Mucosa of descending colon (tissue), 3 donors: ENCODE measurements at regions not wholly inside any gene's neighbourhood (a gene's known extent, or its start where the extent isn't known, plus 50 kb on each side); places are given as distances from the start of the nearest gene placed in this dataset.

ENCODE experiments used
- ATAC-seq: fragments of 200-7000 bp; cut with Tn5 transposase; one replicate; pipeline ENCODE4 v1.9.1; 2020; ENCODE audit warnings: mild to moderate bottlenecking, moderate library complexity
- DNase-seq, 3 donors: peaks; one replicate each; pipeline ENCODE4 v3.0.0-alpha.2; 2020
- H3K36me3 ChIP-seq: fragments of 200-600 bp; one replicate; pipeline ENCODE4 v1.8.0; 2021; ENCODE audit warnings: low read depth, mild to moderate bottlenecking
- H3K4me1 ChIP-seq: fragments of 200-600 bp; one replicate; pipeline ENCODE4 v1.8.0; 2021; ENCODE audit warnings: low read depth, mild to moderate bottlenecking
- H3K4me3 ChIP-seq: fragments of 200-600 bp; one replicate; pipeline ENCODE4 v1.8.0; 2021; ENCODE audit warnings: mild to moderate bottlenecking
- H3K9me3 ChIP-seq: fragments of 200-600 bp; one replicate; pipeline ENCODE4 v1.8.0; 2021; ENCODE audit warnings: mild to moderate bottlenecking
- CTCF ChIP-seq: fragments of 200-600 bp; IDR thresholded peaks from one replicate; pipeline ENCODE4 v1.8.0; 2022; ENCODE audit warnings: antibody characterized with exemption, mild to moderate bottlenecking
- intact Hi-C, 2 donors: fragments of 100-400 bp; cut with DNase I in 1 of 2; cut with micrococcal nuclease in 1 of 2; formaldehyde crosslinking; loops; one replicate each; pipeline versions ENCODE4 v1.11.0 to v1.11.1; 2022; cut with DNase I, micrococcal nuclease
- donor health status: DM: no; HTN: no; CAD: no; lungs with moderate emphysema.
- donor health status: DM: no; HTN: no; CAD: no.
- donor health status: DM: no; HTN: yes; CAD: no.

- Histone ChIP-seq H3K9me3 (no peaks in the 10 kb centered on the region), H3K36me3 (no peaks in the 10 kb centered on the region), H3K4me3 (no peak overlapping the region), H3K4me1 (no peaks in the 10 kb centered on the region)
- no peak for DNase-seq
- no peak for ATAC-seq
- intact Hi-C loops = no loop called here
- no peak for TF ChIP-seq CTCF
Measured at GRCh38 chr7:153444641-153445040, 607.6 kb upstream of the DPP6 start.

- ATAC-seq (no peak), DNase-seq (no peak)
- intact Hi-C loops = no loop called here
- TF ChIP-seq CTCF = no peak
- Histone ChIP-seq H3K4me1 (no peaks in the 10 kb centered on the region), H3K36me3 (no peaks in the 10 kb centered on the region), H3K4me3 (no peak overlapping the region), H3K9me3 (no peaks in the 10 kb centered on the region)
Measured at GRCh38 chr7:153445641-153446040, 606.6 kb upstream of the DPP6 start.

DNA sequence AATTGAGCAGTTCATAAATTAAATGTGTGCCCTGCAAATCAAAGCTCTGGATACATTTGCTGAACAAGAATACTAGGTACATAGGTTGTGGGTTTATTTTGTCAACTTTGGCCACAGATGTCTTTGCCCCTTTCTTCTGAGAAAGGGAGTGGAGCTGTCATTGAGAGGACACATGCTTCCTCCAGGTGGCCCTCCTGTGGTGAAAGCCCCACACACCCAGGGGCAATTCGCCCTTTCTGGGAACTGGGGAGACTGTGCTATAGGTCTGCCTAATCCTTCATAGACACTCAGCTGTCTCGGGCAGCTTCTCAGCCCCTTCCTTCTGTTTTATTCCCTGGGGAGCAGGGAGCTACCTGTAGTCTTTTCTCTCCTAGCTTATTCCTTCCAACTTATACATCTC is 605.7 kb upstream of the DPP6 start:
- DNase-seq (no peak), ATAC-seq (no peak)
- H3K4me3 ChIP-seq = no peak overlapping the region
- no peak for TF ChIP-seq CTCF
- intact Hi-C loops = no loop called here
- no peaks in the 10 kb centered on the region for H3K36me3 ChIP-seq
- no peaks in the 10 kb centered on the region for H3K4me1 ChIP-seq
- H3K9me3 ChIP-seq = no peaks in the 10 kb centered on the region

DNA sequence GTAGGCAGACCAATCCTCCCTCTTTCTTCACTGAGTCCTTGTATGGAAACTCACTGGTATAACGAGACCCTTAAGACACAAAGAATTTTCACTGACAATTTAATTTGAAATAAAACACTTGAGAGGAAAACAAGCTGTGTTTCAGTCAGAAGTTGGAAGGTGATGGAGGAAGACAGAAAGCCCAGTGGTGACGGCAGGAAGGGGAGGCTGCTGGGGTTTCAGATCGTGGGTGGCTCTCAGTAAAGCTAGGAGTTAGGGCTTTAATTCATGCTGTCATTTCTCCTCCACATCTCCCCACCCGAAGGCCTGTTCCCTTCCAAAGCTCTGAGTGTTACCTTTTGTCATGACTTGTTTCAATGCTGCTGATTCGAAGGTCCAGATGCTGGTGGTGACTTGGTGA is 605.2 kb upstream of the DPP6 start:
- TF ChIP-seq CTCF = no peak
- ATAC-seq = no peak
- intact Hi-C loops = no loop called here
- no peak for DNase-seq
- Histone ChIP-seq H3K9me3 (no peaks in the 10 kb centered on the region), H3K4me1 (no peaks in the 10 kb centered on the region), H3K4me3 (no peak overlapping the region), H3K36me3 (no peaks in the 10 kb centered on the region)

DNA sequence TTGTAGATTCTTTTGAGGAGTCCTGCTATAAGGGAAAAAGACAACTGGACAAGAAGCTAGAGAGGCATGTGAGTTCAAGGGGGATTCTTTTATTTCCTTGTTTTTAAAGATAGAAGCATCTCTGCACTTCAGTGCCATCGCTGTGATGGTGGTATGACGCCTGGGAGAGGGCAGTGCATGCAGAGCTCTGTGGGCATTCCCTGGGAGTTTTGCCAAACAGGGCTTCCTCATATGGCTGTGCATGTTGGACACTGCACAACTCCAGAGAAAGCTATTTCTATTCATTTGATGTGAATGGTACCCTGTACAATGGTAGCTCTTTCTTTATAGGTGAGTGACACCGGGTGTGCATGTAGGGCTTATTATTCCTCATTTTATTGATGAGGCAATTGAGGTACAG is 599.5 kb upstream of the DPP6 start:
- peaks cover 4% of the 10 kb centered on the region for H3K9me3 ChIP-seq
- no peak for ATAC-seq
- no peak for TF ChIP-seq CTCF
- no peaks in the 10 kb centered on the region for H3K36me3 ChIP-seq
- no peak overlapping the region for H3K4me3 ChIP-seq
- no peaks in the 10 kb centered on the region for H3K4me1 ChIP-seq
- DNase-seq = no peak
- intact Hi-C loops = no loop called here

DNA sequence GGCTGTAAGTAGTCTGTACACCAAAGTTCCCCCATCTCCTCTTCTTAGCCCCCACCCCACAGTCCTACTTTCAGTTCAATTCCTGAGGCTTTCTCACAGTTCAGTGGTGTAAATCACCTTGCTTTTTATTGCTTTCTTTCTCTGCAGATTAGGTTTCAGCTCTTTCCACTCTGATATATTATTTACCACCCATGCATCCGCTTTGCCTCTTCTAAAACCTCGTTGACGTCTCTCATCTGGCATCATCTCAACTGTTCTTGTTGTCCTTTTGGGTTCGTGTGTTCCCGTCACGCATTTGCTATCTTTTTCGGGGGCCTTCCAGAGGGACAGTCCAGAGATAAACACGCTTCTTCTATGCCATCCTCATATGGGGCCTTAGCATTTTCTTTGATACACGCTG is 597.9 kb upstream of the DPP6 start:
- intact Hi-C loops = no loop called here
- Histone ChIP-seq H3K9me3 (peaks cover 4% of the 10 kb centered on the region), H3K4me1 (no peaks in the 10 kb centered on the region), H3K4me3 (no peak overlapping the region), H3K36me3 (no peaks in the 10 kb centered on the region)
- DNase-seq (no peak), ATAC-seq (no peak)
- no peak for TF ChIP-seq CTCF
